GM21619 (cell line): ENCODE measurements at regions not wholly inside any gene's neighbourhood (a gene's known extent, or its start where the extent isn't known, plus 50 kb on each side); places are given as distances from the start of the nearest gene placed in this dataset.
A peak's percentile ranks its signal among the peaks of the same experiment; 100 is the strongest.

ENCODE experiments used
- ATAC-seq: cut with Tn5 transposase; IDR thresholded peaks from one replicate; pipeline ENCODE4 v1.9.1; 2021; ENCODE audit not compliant: unreplicated experiment

GRCh38 chr1:217373761-217374701 lies 256.9 kb downstream of the GPATCH2 start:
- ATAC-seq, result no peak

- ATAC-seq, result no peak
Observed at GRCh38 chr1:217372049-217372970, 258.6 kb downstream of the GPATCH2 start.

GRCh38 chr1:217370757-217371156 lies 260.1 kb downstream of the GPATCH2 start:
- no peak for ATAC-seq

- no peak for ATAC-seq
Observed at GRCh38 chr1:217369996-217370551, 260.8 kb downstream of the GPATCH2 start.

- ATAC-seq, result peak; percentile 92
Observed at GRCh38 chr1:217369271-217369981, 261.5 kb downstream of the GPATCH2 start.

- no peak for ATAC-seq
Observed at GRCh38 chr1:217364220-217364619, 266.7 kb downstream of the GPATCH2 start.

GRCh38 chr1:217363319-217363718 lies 267.6 kb downstream of the GPATCH2 start:
- ATAC-seq, result no peak

GRCh38 chr1:217360510-217360909 lies 270.4 kb downstream of the GPATCH2 start:
- no peak for ATAC-seq

GRCh38 chr1:217354895-217355294 lies 276.0 kb downstream of the GPATCH2 start:
- no peak for ATAC-seq

- ATAC-seq, result no peak
Observed at GRCh38 chr1:217348960-217349664, 281.8 kb downstream of the GPATCH2 start.

- no peak for ATAC-seq
Observed at GRCh38 chr1:217344712-217345111, 286.2 kb downstream of the GPATCH2 start.

- no peak for ATAC-seq
Observed at GRCh38 chr1:217343907-217344306, 287.0 kb downstream of the GPATCH2 start.

GRCh38 chr1:217342105-217342504 lies 288.8 kb downstream of the GPATCH2 start:
- ATAC-seq, result no peak

- ATAC-seq, result no peak
Observed at GRCh38 chr1:217336724-217337123, 294.2 kb downstream of the GPATCH2 start.

GRCh38 chr1:217333939-217334338 lies 297.0 kb downstream of the GPATCH2 start:
- peak; percentile 87 for ATAC-seq

GRCh38 chr1:217332431-217333065 lies 298.3 kb downstream of the GPATCH2 start:
- ATAC-seq, result no peak

GRCh38 chr1:217331698-217332097 lies 299.2 kb downstream of the GPATCH2 start:
- no peak for ATAC-seq

- no peak for ATAC-seq
Observed at GRCh38 chr1:217327901-217328300, 303.0 kb downstream of the GPATCH2 start.

GRCh38 chr1:217322834-217323233 lies 308.1 kb downstream of the GPATCH2 start:
- ATAC-seq, result peak; percentile 99

GRCh38 chr1:217315346-217315745 lies 315.5 kb downstream of the GPATCH2 start:
- ATAC-seq, result no peak
